ENCODE measurements at regions not wholly inside any gene's neighbourhood (a gene's known extent, or its start where the extent isn't known, plus 50 kb on each side); places are given as distances from the start of the nearest gene placed in this dataset.

- CTCF ChIA-PET, result no interaction called here
- DNase-seq, result no peak
- H3K36me3 Mint-ChIP-seq, result no peaks in the 10 kb centered on the region
- peaks cover 3% of the 10 kb centered on the region for H3K9me3 Mint-ChIP-seq
- no peaks in the 10 kb centered on the region for H3K4me1 Mint-ChIP-seq
- H3K27ac Mint-ChIP-seq, result no peak overlapping the region
- no peak overlapping the region for H3K4me3 Mint-ChIP-seq
- no peaks in the 10 kb centered on the region for H3K27me3 Mint-ChIP-seq
These were observed 720.5 kb downstream of the TLE4 start for GRCh38 chr9:80292231-80292630.

- H3K4me1 Mint-ChIP-seq, result no peaks in the 10 kb centered on the region
- no peaks in the 10 kb centered on the region for H3K27me3 Mint-ChIP-seq
- no peak overlapping the region for H3K27ac Mint-ChIP-seq
- no peaks in the 10 kb centered on the region for H3K36me3 Mint-ChIP-seq
- H3K9me3 Mint-ChIP-seq, result no peaks in the 10 kb centered on the region
- no peak for DNase-seq
- CTCF ChIA-PET, result no interaction called here
- H3K4me3 Mint-ChIP-seq, result no peak overlapping the region
These were observed 713.6 kb downstream of the TLE4 start for GRCh38 chr9:80285326-80285725.

DNA sequence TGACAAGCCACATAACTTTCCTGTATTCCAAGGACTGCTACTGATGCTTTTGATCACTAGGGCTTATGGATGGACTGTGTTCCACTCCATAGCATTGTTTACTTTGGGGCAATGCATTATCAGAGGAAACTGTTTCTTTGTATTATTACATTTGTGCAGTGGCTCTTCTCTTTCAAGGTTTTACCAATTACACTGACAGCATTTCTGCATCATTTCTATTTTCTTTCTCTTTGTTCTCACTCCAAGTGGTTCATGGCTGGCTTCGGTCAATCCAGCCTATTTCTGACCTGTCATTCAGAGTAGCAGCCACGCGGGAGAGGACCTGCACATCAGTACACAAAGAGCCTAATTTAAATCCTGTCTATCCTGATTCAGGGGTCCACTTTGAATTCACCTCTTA is 711.0 kb downstream of the TLE4 start:
- Mint-ChIP-seq H3K27ac (no peak overlapping the region), H3K9me3 (no peaks in the 10 kb centered on the region), H3K4me1 (no peaks in the 10 kb centered on the region), H3K27me3 (no peaks in the 10 kb centered on the region), H3K36me3 (no peaks in the 10 kb centered on the region), H3K4me3 (no peak overlapping the region)
- no peak for DNase-seq
- CTCF ChIA-PET, result no interaction called here

DNA sequence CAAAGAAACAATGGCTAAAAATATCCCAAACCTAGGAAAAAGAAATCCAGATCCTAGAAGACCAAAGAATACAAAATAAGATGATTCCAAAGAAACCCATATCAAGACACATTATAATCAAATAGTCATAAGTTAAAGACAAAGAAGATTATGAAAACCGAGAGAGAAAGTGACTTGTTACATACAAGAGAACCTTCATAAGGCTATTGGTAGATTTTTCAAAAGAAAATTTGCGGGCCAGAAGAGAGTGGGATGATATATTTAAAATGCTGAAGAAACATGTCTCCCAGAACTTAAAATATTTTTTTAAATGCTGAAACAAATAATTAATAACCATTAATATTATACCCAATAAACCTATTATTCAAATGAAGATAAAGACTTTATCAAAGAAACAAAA is 687.3 kb downstream of the TLE4 start:
- Mint-ChIP-seq H3K4me1 (no peaks in the 10 kb centered on the region), H3K36me3 (no peaks in the 10 kb centered on the region), H3K4me3 (no peak overlapping the region), H3K9me3 (peaks cover 16% of the 10 kb centered on the region), H3K27ac (no peak overlapping the region), H3K27me3 (no peaks in the 10 kb centered on the region)
- CTCF ChIA-PET, result no interaction called here
- DNase-seq, result no peak

GRCh38 chr9:80251778-80252177 is 680.0 kb downstream of the TLE4 start:
- Mint-ChIP-seq H3K36me3 (no peaks in the 10 kb centered on the region), H3K9me3 (peaks cover 1% of the 10 kb centered on the region), H3K27ac (no peak overlapping the region), H3K27me3 (no peaks in the 10 kb centered on the region), H3K4me3 (no peak overlapping the region), H3K4me1 (no peaks in the 10 kb centered on the region)
- CTCF ChIA-PET, result no interaction called here
- DNase-seq, result no peak

- CTCF ChIA-PET, result no interaction called here
- Mint-ChIP-seq H3K27me3 (no peaks in the 10 kb centered on the region), H3K36me3 (no peaks in the 10 kb centered on the region), H3K4me1 (no peaks in the 10 kb centered on the region), H3K4me3 (no peak overlapping the region), H3K9me3 (no peaks in the 10 kb centered on the region), H3K27ac (no peak overlapping the region)
- no peak for DNase-seq
These were observed 670.3 kb downstream of the TLE4 start for GRCh38 chr9:80242022-80242421.

DNA sequence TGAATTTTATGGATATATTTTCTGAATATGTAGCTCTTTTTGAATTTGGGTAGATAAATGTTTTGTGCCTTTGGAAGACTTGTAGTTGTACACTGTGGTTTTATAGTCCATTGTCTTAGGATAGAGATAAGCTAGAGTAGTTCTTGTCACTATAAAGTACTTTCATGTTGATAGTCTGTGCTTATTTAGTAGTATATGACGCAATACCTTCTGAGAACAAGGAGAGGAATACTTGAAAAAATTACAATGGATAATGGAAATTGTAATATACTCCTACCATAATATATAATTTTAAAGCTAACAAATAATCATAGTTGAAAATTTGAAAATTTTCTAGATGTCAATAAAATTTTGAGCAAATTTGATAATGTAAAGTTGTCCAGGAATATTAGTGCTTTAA is 664.0 kb downstream of the TLE4 start:
- DNase-seq, result no peak
- Mint-ChIP-seq H3K27ac (no peak overlapping the region), H3K4me3 (no peak overlapping the region), H3K36me3 (no peaks in the 10 kb centered on the region), H3K9me3 (peaks cover 1% of the 10 kb centered on the region), H3K27me3 (no peaks in the 10 kb centered on the region), H3K4me1 (no peaks in the 10 kb centered on the region)
- CTCF ChIA-PET, result no interaction called here

- Mint-ChIP-seq H3K4me1 (no peaks in the 10 kb centered on the region), H3K9me3 (peaks cover 1% of the 10 kb centered on the region), H3K27ac (no peak overlapping the region), H3K27me3 (no peaks in the 10 kb centered on the region), H3K36me3 (no peaks in the 10 kb centered on the region), H3K4me3 (no peak overlapping the region)
- no peak for DNase-seq
- CTCF ChIA-PET, result interaction anchor here (0.8 kb wide), 1 partner anchor 783 kb away, joined by 3 read pairs; no protein-coding TSS in a partner anchor
These were observed 662.1 kb downstream of the TLE4 start for GRCh38 chr9:80233906-80234305.

DNA sequence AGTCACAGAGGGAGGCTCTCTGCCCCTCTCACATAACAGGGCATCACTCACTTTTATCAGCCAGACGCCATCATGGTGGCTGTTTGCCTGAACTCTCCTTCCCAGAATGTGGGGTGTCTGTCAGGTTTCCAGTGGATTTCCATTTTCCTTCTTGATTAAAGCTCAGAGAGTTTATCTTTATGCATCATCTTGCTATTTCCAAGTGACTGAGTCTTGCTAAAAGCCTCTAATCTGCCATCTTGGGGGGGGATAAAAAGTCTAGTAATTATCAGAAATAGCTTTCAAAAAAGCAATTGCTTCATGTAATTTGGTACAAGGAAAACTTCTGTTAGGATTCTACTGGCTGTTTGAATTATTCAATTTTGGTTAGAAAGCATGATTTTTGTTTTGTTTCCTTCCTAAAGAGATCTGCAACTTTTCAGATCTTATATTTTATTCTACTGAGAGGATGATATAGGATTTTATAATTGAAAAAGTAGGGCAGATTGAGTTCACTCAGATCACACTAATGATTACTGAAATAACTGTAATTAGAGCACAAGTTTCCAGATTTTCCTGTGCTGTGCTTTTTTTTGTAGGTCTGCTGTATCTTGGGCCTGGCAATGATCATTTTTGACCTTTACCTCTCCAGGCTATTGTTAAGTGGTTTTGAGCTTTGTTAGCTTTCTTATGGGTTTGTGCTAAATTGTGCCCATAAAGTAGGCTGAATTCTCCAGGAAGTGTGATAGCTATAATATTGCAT is 661.5 kb downstream of the TLE4 start:
- CTCF ChIA-PET, result interaction anchor here (0.8 kb wide), 1 partner anchor 783 kb away, joined by 3 read pairs; no protein-coding TSS in a partner anchor
- Mint-ChIP-seq H3K27me3 (no peaks in the 10 kb centered on the region), H3K9me3 (peaks cover 3% of the 10 kb centered on the region), H3K27ac (no peak overlapping the region), H3K4me3 (no peak overlapping the region), H3K4me1 (no peaks in the 10 kb centered on the region), H3K36me3 (no peaks in the 10 kb centered on the region)
- DNase-seq, result no peak

DNA sequence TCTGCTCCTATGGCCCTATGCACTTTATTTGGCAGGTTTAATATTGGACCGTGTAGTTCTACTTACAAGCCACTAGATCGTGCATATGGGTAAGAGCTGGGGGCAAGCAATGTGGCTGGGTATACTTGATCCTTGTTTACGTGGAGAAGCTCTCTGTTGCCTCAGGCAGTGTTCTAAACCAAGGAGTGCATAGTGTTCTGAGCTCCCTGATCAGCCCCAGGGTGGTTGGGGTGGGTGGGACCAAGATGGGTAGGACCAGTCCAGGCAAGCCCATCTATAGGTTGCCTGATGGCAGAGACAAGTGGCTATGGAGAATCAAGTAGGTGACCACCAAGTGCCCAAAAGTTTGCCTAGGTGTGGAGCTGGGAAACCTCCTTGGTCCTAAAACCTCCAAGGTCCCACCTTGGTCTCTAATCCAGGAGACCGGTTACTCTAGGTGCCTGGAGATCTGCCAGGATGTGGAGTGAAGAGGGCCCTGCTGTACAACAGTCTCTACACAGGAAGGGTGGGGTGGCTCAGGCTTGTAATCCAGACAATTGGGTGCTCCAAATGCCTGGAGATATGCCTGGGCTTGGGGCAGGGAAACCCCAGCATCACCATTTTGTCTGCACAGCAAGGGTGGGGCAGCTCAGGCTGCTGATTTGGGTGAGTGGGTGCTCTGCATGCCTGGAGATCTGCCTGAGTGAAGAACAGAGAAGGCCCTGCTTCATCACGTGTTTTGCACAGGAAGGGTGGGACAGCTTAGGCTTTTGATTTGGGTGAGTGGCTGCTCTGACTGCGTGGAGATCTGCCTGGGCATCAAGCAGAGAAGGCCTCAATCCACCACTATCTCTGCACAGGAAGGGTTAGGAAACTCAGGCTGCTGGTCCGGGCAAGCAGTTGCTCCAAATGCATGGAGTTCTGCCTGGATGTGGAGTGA is 659.8 kb downstream of the TLE4 start:
- CTCF ChIA-PET, result no interaction called here
- Mint-ChIP-seq H3K36me3 (no peaks in the 10 kb centered on the region), H3K9me3 (peaks cover 3% of the 10 kb centered on the region)

GRCh38 chr9:80223897-80224296 is 652.1 kb downstream of the TLE4 start:
- no peaks in the 10 kb centered on the region for H3K36me3 Mint-ChIP-seq
- H3K4me3 Mint-ChIP-seq, result no peak overlapping the region
- no peak for DNase-seq
- H3K27me3 Mint-ChIP-seq, result no peaks in the 10 kb centered on the region
- no peaks in the 10 kb centered on the region for H3K4me1 Mint-ChIP-seq
- H3K9me3 Mint-ChIP-seq, result peaks cover 2% of the 10 kb centered on the region
- CTCF ChIA-PET, result no interaction called here
- no peak overlapping the region for H3K27ac Mint-ChIP-seq

More for the DNA sequence above, 659.8 kb downstream of the TLE4 start:
- H3K4me3 Mint-ChIP-seq, result no peak overlapping the region
- H3K27me3 Mint-ChIP-seq, result no peaks in the 10 kb centered on the region
- no peak for DNase-seq
- no peak overlapping the region for H3K27ac Mint-ChIP-seq
- H3K4me1 Mint-ChIP-seq, result no peaks in the 10 kb centered on the region

- Mint-ChIP-seq H3K27ac (no peak overlapping the region), H3K9me3 (no peaks in the 10 kb centered on the region), H3K27me3 (no peaks in the 10 kb centered on the region), H3K4me3 (no peak overlapping the region), H3K36me3 (no peaks in the 10 kb centered on the region), H3K4me1 (no peaks in the 10 kb centered on the region)
- no peak for DNase-seq
- CTCF ChIA-PET, result no interaction called here
These were observed 650.9 kb downstream of the TLE4 start for GRCh38 chr9:80222466-80223169.

DNA sequence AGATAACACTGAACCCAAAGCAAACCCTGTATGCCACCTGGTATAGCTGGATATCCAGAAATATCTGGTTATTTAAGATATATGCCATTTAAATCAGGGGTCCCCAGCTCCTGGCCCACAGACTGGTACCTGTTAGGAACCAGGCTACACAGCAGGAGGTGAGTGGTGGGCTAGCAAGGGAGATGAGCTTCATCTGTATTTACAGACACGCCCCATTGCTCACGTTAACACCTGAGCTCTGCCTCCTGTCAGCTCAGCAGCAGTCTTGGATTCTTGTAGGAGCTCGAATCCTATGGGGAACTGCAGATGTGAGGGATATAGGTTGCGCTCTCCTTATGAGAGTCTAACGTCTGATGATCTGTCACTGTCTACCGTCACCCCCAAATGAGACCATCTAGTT is 646.6 kb downstream of the TLE4 start:
- Mint-ChIP-seq H3K36me3 (no peaks in the 10 kb centered on the region), H3K9me3 (no peaks in the 10 kb centered on the region), H3K27ac (no peak overlapping the region), H3K27me3 (no peaks in the 10 kb centered on the region), H3K4me3 (no peak overlapping the region), H3K4me1 (no peaks in the 10 kb centered on the region)
- CTCF ChIA-PET, result no interaction called here
- DNase-seq, result no peak

- H3K36me3 Mint-ChIP-seq, result no peaks in the 10 kb centered on the region
- no peak overlapping the region for H3K4me3 Mint-ChIP-seq
- no peak for DNase-seq
- H3K27ac Mint-ChIP-seq, result no peak overlapping the region
- CTCF ChIA-PET, result no interaction called here
- H3K4me1 Mint-ChIP-seq, result no peaks in the 10 kb centered on the region
- H3K9me3 Mint-ChIP-seq, result peaks cover 8% of the 10 kb centered on the region
- H3K27me3 Mint-ChIP-seq, result no peaks in the 10 kb centered on the region
These were observed 641.8 kb downstream of the TLE4 start for GRCh38 chr9:80213613-80214012.
